ENCODE measurements at regions not wholly inside any gene's neighbourhood (a gene's known extent, or its start where the extent isn't known, plus 50 kb on each side); places are given as distances from the start of the nearest gene placed in this dataset.

DNA sequence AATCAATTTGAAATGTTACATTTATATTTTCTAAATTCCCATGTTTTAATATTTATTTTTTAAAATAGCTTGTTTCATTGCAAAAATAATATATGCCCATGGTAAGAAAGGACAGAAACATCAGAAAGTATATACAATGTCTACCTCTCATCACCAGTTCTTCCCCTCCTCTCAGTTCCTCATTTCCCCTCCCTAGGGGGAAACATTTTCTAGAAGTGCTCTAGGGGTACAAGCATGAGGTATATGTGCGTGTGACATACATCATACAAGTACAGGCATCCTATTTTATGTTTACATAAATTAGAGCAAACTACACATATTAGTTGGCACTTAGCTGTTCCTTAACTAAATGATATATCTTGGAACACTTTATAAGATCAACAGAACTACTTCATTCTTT, 189.3 kb upstream of the VEPH1 start:
- no peak overlapping the region for H3K4me3 ChIP-seq (ENCODE audit: low read length)
- H3K9me2 ChIP-seq (ENCODE audit: insufficient read depth, low read length) = no peaks in the 10 kb centered on the region
- no peaks in the 10 kb centered on the region for H3K36me3 ChIP-seq (ENCODE audit: insufficient read depth, low read length)
- H4K20me1 ChIP-seq (ENCODE audit: insufficient read depth) = no peaks in the 10 kb centered on the region
- H3K9ac ChIP-seq (ENCODE audit: low read length) = no peak overlapping the region
- H2AFZ ChIP-seq (ENCODE audit: low read depth, low read length) = no peak overlapping the region
- no peak for TF ChIP-seq POLR2AphosphoS5 (IDR thresholded peaks at IDR 0.05)
- TF ChIP-seq EZH2 (IDR thresholded peaks at IDR 0.05; ENCODE audit: borderline replicate concordance, insufficient read depth, low read length, poor library complexity, severe bottlenecking) = no peak
- TF ChIP-seq REST (IDR thresholded peaks at IDR 0.05; ENCODE audit: borderline replicate concordance) = no peak
- no peak for TF ChIP-seq MXI1 (conservative IDR thresholded peaks at IDR 0.05; ENCODE audit: poor library complexity, severe bottlenecking)
- no peak for TF ChIP-seq EP300 (conservative IDR thresholded peaks at IDR 0.05; ENCODE audit: poor library complexity, severe bottlenecking)
- no peak for TF ChIP-seq TAF1 (IDR thresholded peaks at IDR 0.05; ENCODE audit: low read depth)
- no peak for TF ChIP-seq RAD21 (conservative IDR thresholded peaks at IDR 0.05)
- TF ChIP-seq SMC3 (conservative IDR thresholded peaks at IDR 0.05; ENCODE audit: poor library complexity) = no peak
- TF ChIP-seq, protein P1, sequence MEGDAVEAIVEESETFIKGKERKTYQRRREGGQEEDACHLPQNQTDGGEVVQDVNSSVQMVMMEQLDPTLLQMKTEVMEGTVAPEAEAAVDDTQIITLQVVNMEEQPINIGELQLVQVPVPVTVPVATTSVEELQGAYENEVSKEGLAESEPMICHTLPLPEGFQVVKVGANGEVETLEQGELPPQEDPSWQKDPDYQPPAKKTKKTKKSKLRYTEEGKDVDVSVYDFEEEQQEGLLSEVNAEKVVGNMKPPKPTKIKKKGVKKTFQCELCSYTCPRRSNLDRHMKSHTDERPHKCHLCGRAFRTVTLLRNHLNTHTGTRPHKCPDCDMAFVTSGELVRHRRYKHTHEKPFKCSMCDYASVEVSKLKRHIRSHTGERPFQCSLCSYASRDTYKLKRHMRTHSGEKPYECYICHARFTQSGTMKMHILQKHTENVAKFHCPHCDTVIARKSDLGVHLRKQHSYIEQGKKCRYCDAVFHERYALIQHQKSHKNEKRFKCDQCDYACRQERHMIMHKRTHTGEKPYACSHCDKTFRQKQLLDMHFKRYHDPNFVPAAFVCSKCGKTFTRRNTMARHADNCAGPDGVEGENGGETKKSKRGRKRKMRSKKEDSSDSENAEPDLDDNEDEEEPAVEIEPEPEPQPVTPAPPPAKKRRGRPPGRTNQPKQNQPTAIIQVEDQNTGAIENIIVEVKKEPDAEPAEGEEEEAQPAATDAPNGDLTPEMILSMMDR (IDR thresholded peaks at IDR 0.05; ENCODE audit: poor library complexity, severe bottlenecking) = no peak
- H3K79me2 ChIP-seq (replicated peaks; ENCODE audit: insufficient read depth, low read length) = no peaks in the 10 kb centered on the region
- H3K4me2 ChIP-seq (ENCODE audit: low read length) = no peak overlapping the region
- H3F3A ChIP-seq (ENCODE audit: insufficient read depth, low read length, poor library complexity, severe bottlenecking) = no peaks in the 10 kb centered on the region
- no peak overlapping the region for H3K27ac ChIP-seq (ENCODE audit: low read length)
- no peaks in the 10 kb centered on the region for H3K27me3 ChIP-seq (ENCODE audit: insufficient read depth, low read depth, low read length)
- no peaks in the 10 kb centered on the region for H3K9me3 ChIP-seq (ENCODE audit: low read length)

DNA sequence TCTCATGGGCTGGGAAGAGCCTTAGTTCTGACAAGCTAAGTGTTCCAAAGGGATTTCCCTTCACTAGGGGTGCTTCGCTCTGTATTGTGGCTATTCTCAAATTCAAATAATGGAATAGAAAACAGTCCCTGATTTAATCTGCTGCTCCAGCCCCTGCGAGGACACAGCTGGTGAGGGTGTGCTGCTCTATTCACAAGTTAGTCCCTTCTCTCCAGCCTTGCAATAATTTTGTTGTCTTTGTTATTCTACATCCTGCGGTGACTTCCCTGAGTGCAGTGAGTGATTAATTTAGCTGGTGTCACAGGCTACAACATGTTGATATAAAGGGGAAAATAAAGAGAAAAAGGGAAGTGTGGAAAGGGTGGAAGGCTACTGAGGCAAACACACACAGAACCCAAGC, 180.5 kb upstream of the VEPH1 start:
- no peak overlapping the region for H3K4me3 ChIP-seq (ENCODE audit: low read length)
- no peaks in the 10 kb centered on the region for H3K9me3 ChIP-seq (ENCODE audit: low read length)
- no peak overlapping the region for H3K27ac ChIP-seq (ENCODE audit: low read length)
- no peaks in the 10 kb centered on the region for H3K9me2 ChIP-seq (ENCODE audit: insufficient read depth, low read length)
- TF ChIP-seq, protein P1 (IDR thresholded peaks at IDR 0.05; ENCODE audit: poor library complexity, severe bottlenecking) = no peak
- no peak for TF ChIP-seq EZH2 (IDR thresholded peaks at IDR 0.05; ENCODE audit: borderline replicate concordance, insufficient read depth, low read length, poor library complexity, severe bottlenecking)
- TF ChIP-seq REST (IDR thresholded peaks at IDR 0.05; ENCODE audit: borderline replicate concordance) = no peak
- TF ChIP-seq TAF1 (IDR thresholded peaks at IDR 0.05; ENCODE audit: low read depth) = no peak
- TF ChIP-seq MXI1 (conservative IDR thresholded peaks at IDR 0.05; ENCODE audit: poor library complexity, severe bottlenecking) = no peak
- TF ChIP-seq RAD21 (conservative IDR thresholded peaks at IDR 0.05) = no peak
- TF ChIP-seq SMC3 (conservative IDR thresholded peaks at IDR 0.05; ENCODE audit: poor library complexity) = no peak
- no peak for TF ChIP-seq POLR2AphosphoS5 (IDR thresholded peaks at IDR 0.05)
- TF ChIP-seq EP300 (conservative IDR thresholded peaks at IDR 0.05; ENCODE audit: poor library complexity, severe bottlenecking) = no peak
- no peaks in the 10 kb centered on the region for H3K79me2 ChIP-seq (replicated peaks; ENCODE audit: insufficient read depth, low read length)
- H3K9ac ChIP-seq (ENCODE audit: low read length) = no peak overlapping the region
- H3F3A ChIP-seq (ENCODE audit: insufficient read depth, low read length, poor library complexity, severe bottlenecking) = no peaks in the 10 kb centered on the region
- H3K27me3 ChIP-seq (ENCODE audit: insufficient read depth, low read depth, low read length) = no peaks in the 10 kb centered on the region
- H2AFZ ChIP-seq (ENCODE audit: low read depth, low read length) = no peak overlapping the region
- no peaks in the 10 kb centered on the region for H4K20me1 ChIP-seq (ENCODE audit: insufficient read depth)
- H3K36me3 ChIP-seq (ENCODE audit: insufficient read depth, low read length) = no peaks in the 10 kb centered on the region
- H3K4me2 ChIP-seq (ENCODE audit: low read length) = no peak overlapping the region
